IMR-90 (cell line): ENCODE measurements at regions not wholly inside any gene's neighbourhood (a gene's known extent, or its start where the extent isn't known, plus 50 kb on each side); places are given as distances from the start of the nearest gene placed in this dataset.

ENCODE experiments used
- ATAC-seq: fragments of 200-7000 bp; cut with Tn5 transposase; 2 replicates; pipeline ENCODE4 v1.9.1; 2020; ENCODE audit warnings: low read depth, mild to moderate bottlenecking, moderate library complexity
- BruUV-seq: library from RNA; stranded (reverse); fragments of 400-500 nt; replicated peaks from 2 replicates; lab custom pipeline; 2021; lab: Mats Ljungman, UMichigan
- CTCF ChIA-PET: fragments of 300-600 bp; formaldehyde crosslinking; extraction: SDS; loops from one replicate; lab custom pipeline; 2021; ENCODE audit warnings: antibody characterized with exemption; lab: Yijun Ruan, JAX
- POLR2A ChIA-PET: fragments of 300-600 bp; sonication (Branson Sonifier 250); formaldehyde crosslinking; loops from one replicate; lab custom pipeline; 2022; ENCODE audit warnings: antibody characterized with exemption; ENCODE audit not compliant: unreplicated experiment; lab: Charles Lee
- DNase-seq: peaks from one replicate; pipeline ENCODE4 v3.0.0; 2013
- H2AFZ ChIP-seq: replicated peaks from 2 replicates; pipeline ENCODE3; 2013; ENCODE audit warnings: low read length, mild to moderate bottlenecking; ENCODE audit not compliant: poor library complexity
- H2AK5ac ChIP-seq: 2 replicates; pipeline ENCODE4 v1.6.1; 2013; ENCODE audit warnings: low read depth, low read length, inconsistent platforms
- H2AK9ac ChIP-seq: replicated peaks from 2 replicates; pipeline ENCODE3; 2013; ENCODE audit warnings: mild to moderate bottlenecking, low read depth, low read length, moderate library complexity; ENCODE audit not compliant: poor library complexity
- H2BK120ac ChIP-seq: 2 replicates; pipeline ENCODE4 v1.6.1; 2013; ENCODE audit warnings: low read depth, low read length, inconsistent platforms
- H2BK15ac ChIP-seq: 3 replicates; pipeline ENCODE4 v1.6.1; 2013; ENCODE audit warnings: low read depth, low read length, inconsistent platforms
- H2BK20ac ChIP-seq: 2 replicates; pipeline ENCODE4 v1.6.1; 2013; ENCODE audit warnings: low read depth, mild to moderate bottlenecking, inconsistent platforms, low read length, moderate library complexity
- H2BK5ac ChIP-seq: 2 replicates; pipeline ENCODE4 v1.6.1; 2013; ENCODE audit warnings: mild to moderate bottlenecking, low read depth, low read length, inconsistent platforms; ENCODE audit not compliant: poor library complexity, severe bottlenecking
- H3K14ac ChIP-seq: replicated peaks from 2 replicates; pipeline ENCODE4 v1.6.1; 2013; ENCODE audit warnings: low read depth, low read length, inconsistent platforms
- H3K18ac ChIP-seq: 2 replicates; pipeline ENCODE4 v1.6.1; 2013; ENCODE audit warnings: low read depth, low read length, control low read depth
- H3K23ac ChIP-seq: 2 replicates; pipeline ENCODE4 v1.6.1; 2013; ENCODE audit warnings: low read depth, low read length, inconsistent platforms
- H3K27ac ChIP-seq: 2 replicates; pipeline ENCODE4 v1.5.1; 2013; ENCODE audit warnings: mild to moderate bottlenecking, control low read depth, low read length; ENCODE audit not compliant: insufficient read depth
- H3K27me3 ChIP-seq: 2 replicates; pipeline ENCODE4 v1.6.1; 2013; ENCODE audit warnings: low read length; ENCODE audit not compliant: control insufficient read depth, insufficient read depth
- H3K36me3 ChIP-seq: 2 replicates; pipeline ENCODE4 v1.6.1; 2013; ENCODE audit warnings: low read length, mixed read lengths; ENCODE audit not compliant: control insufficient read depth, insufficient read depth
- H3K4ac ChIP-seq: 2 replicates; pipeline ENCODE4 v1.6.1; 2013; ENCODE audit warnings: low read depth, low read length, inconsistent platforms
- H3K4me1 ChIP-seq: 2 replicates; pipeline ENCODE4 v1.6.1; 2013; ENCODE audit warnings: low read length, mixed read lengths; ENCODE audit not compliant: control insufficient read depth, insufficient read depth
- H3K4me2 ChIP-seq: 2 replicates; pipeline ENCODE4 v1.6.1; 2013; ENCODE audit warnings: low read depth, mild to moderate bottlenecking, control low read depth, low read length, moderate library complexity
- H3K4me3 ChIP-seq: 2 replicates; pipeline ENCODE4 v1.5.1; 2013; ENCODE audit warnings: low read depth, mild to moderate bottlenecking, control low read depth, low read length, moderate library complexity; ENCODE audit not compliant: insufficient read depth
- H3K56ac ChIP-seq: 2 replicates; pipeline ENCODE4 v1.6.1; 2013; ENCODE audit warnings: low read length, inconsistent platforms; ENCODE audit not compliant: insufficient read depth; ENCODE audit errors: extremely low read depth
- H3K79me1 ChIP-seq, 2 experiments: 2 replicates each; pipeline ENCODE4 v1.6.1; 2013; ENCODE audit warnings: low read length in 2 of 2, inconsistent platforms in 1 of 2, low read depth in 1 of 2
- H3K9ac ChIP-seq: 2 replicates; pipeline ENCODE4 v1.6.1; 2013; ENCODE audit warnings: low read depth, low read length, control low read depth
- H3K9me1 ChIP-seq: 2 replicates; pipeline ENCODE4 v1.6.1; 2013; ENCODE audit warnings: low read length, inconsistent platforms; ENCODE audit not compliant: insufficient read depth
- H3K9me3 ChIP-seq: 2 replicates; pipeline ENCODE4 v1.6.1; 2013; ENCODE audit warnings: low read length; ENCODE audit not compliant: control insufficient read depth, insufficient read depth
- H4K20me1 ChIP-seq: 2 replicates; pipeline ENCODE4 v1.6.1; 2013; ENCODE audit warnings: low read length, inconsistent platforms; ENCODE audit not compliant: insufficient read depth
- H4K5ac ChIP-seq: 2 replicates; pipeline ENCODE4 v1.6.1; 2013; ENCODE audit warnings: mild to moderate bottlenecking, low read depth, low read length, control low read depth
- H4K8ac ChIP-seq, 2 experiments: 2 replicates each; pipeline ENCODE4 v1.6.1; 2013; ENCODE audit warnings: low read depth in 2 of 2, low read length in 2 of 2, control low read depth in 1 of 2, inconsistent platforms in 1 of 2
- H4K91ac ChIP-seq: 2 replicates; pipeline ENCODE4 v1.6.1; 2013; ENCODE audit warnings: low read depth, low read length, inconsistent platforms; ENCODE audit not compliant: insufficient read depth
- BHLHE40 ChIP-seq: fragments of 150-350 bp; IDR thresholded peaks from 2 replicates; pipeline ENCODE4 v1.6.1; 2016; ENCODE audit warnings: mild to moderate bottlenecking, low read depth, low read length
- CEBPB ChIP-seq: IDR thresholded peaks from 2 replicates; pipeline ENCODE4 v1.6.1; 2012; ENCODE audit warnings: low read depth, low read length, improper control_type of control experiment
- CHD1 ChIP-seq: IDR thresholded peaks from 2 replicates; pipeline ENCODE4 v1.6.1; 2012; ENCODE audit warnings: low read depth, low read length, improper control_type of control experiment
- ELK1 ChIP-seq: fragments of 150-350 bp; IDR thresholded peaks from 2 replicates; pipeline ENCODE4 v1.6.1; 2016; ENCODE audit warnings: low read depth, mild to moderate bottlenecking, low read length, moderate library complexity, borderline replicate concordance
- FOS ChIP-seq: fragments of 150-350 bp; IDR thresholded peaks from 2 replicates; pipeline ENCODE4 v1.6.1; 2016; ENCODE audit warnings: low read depth, low read length
- MAFK ChIP-seq: IDR thresholded peaks from 2 replicates; pipeline ENCODE4 v1.6.1; 2012; ENCODE audit warnings: low read depth, low read length, improper control_type of control experiment
- MAZ ChIP-seq: IDR thresholded peaks from 2 replicates; pipeline ENCODE4 v1.6.1; 2012; ENCODE audit warnings: low read depth, mild to moderate bottlenecking, low read length, improper control_type of control experiment, moderate library complexity, borderline replicate concordance
- MXI1 ChIP-seq: IDR thresholded peaks from 2 replicates; pipeline ENCODE4 v1.6.1; 2012; ENCODE audit warnings: low read depth, mild to moderate bottlenecking, low read length, moderate library complexity, borderline replicate concordance
- NFE2L2 ChIP-seq: fragments of 150-350 bp; IDR thresholded peaks from 2 replicates; pipeline ENCODE4 v1.6.1; 2016; ENCODE audit warnings: low read depth, mild to moderate bottlenecking, low read length
- POLR2A ChIP-seq: IDR thresholded peaks from 2 replicates; pipeline ENCODE4 v1.6.1; 2012; ENCODE audit warnings: mild to moderate bottlenecking, low read depth, low read length
- RAD21 ChIP-seq: IDR thresholded peaks from 2 replicates; pipeline ENCODE4 v1.6.1; 2012; ENCODE audit warnings: low read length, improper control_type of control experiment
- RCOR1 ChIP-seq: IDR thresholded peaks from 2 replicates; pipeline ENCODE4 v1.6.1; 2012; ENCODE audit warnings: mild to moderate bottlenecking, low read length, improper control_type of control experiment; ENCODE audit not compliant: insufficient replicate concordance
- RFX5 ChIP-seq: IDR thresholded peaks from 2 replicates; pipeline ENCODE4 v1.8.0; 2012; ENCODE audit warnings: low read depth, mild to moderate bottlenecking, low read length, moderate library complexity
- SMC3 ChIP-seq: fragments of 150-350 bp; IDR thresholded peaks from 2 replicates; pipeline ENCODE4 v1.6.1; 2016; ENCODE audit warnings: low read depth, mild to moderate bottlenecking, antibody characterized with exemption, low read length, moderate library complexity
- USF2 ChIP-seq: fragments of 150-350 bp; IDR thresholded peaks from 2 replicates; pipeline ENCODE4 v1.6.1; 2017; ENCODE audit warnings: mild to moderate bottlenecking, antibody characterized with exemption, low read length, low read depth
- WGBS, 2 experiments: methylation state at CpG; one replicate each; pipeline versions ENCODE4 v1.1.5 to v1.1.7; 2013; ENCODE audit warnings: missing lambda C conversion rate in 2 of 2; ENCODE audit not compliant: insufficient read length in 1 of 2; ENCODE audit errors: extremely low coverage in 2 of 2; 5-methylcytosine and 5-hydroxymethylcytosine counted together
- dilution Hi-C: fragments of 300-500 bp; cut with HindIII; formaldehyde crosslinking; loops from one replicate; pipeline ENCODE4 v1.14.3; 2018; ENCODE audit warnings: low sequenced_read_pairs; ENCODE audit not compliant: unreplicated experiment
- in situ Hi-C: fragments of 300-500 bp; cut with MboI; formaldehyde crosslinking; loops from 3 replicates; pipeline ENCODE4 v1.14.3; 2019; ENCODE audit warnings: low sequenced_read_pairs, inconsistent platforms, mixed read lengths
- intact Hi-C: fragments of 100-400 bp; cut with micrococcal nuclease; formaldehyde crosslinking; loops from 2 replicates; pipeline ENCODE4 v1.10.0; 2022
- TF ChIP-seq, protein P1 (sequence below): conservative IDR thresholded peaks from 2 replicates; pipeline ENCODE4 v1.5.1; 2012; ENCODE audit warnings: mild to moderate bottlenecking, low read depth, low read length, improper control_type of control experiment

GRCh38 chr2:194105358-194105757, 1551.7 kb upstream of the SLC39A10 start:
- H3K79me1 ChIP-seq: no peaks in the 10 kb centered on the region
- dilution Hi-C loops: no loop called here

More at GRCh38 chr2:194105358-194105757, 1551.7 kb upstream of the SLC39A10 start:
- Histone ChIP-seq H4K5ac (no peak overlapping the region), H2BK5ac (no peak overlapping the region), H2BK120ac (no peak overlapping the region), H4K20me1 (no peaks in the 10 kb centered on the region), H3K27me3 (no peaks in the 10 kb centered on the region), H3K36me3 (no peaks in the 10 kb centered on the region), H3K4me3 (no peak overlapping the region), H2AK5ac (no peak overlapping the region), H2AFZ (no peak overlapping the region), H3K4me2 (no peak overlapping the region), H3K18ac (no peak overlapping the region), H2AK9ac (no peak overlapping the region), H3K4ac (no peak overlapping the region), H3K9me1 (no peaks in the 10 kb centered on the region), H2BK20ac (no peak overlapping the region), H4K8ac (no peak overlapping the region), H3K23ac (no peak overlapping the region), H2BK15ac (no peak overlapping the region), H3K27ac (no peak overlapping the region), H3K9me3 (no peaks in the 10 kb centered on the region), H3K4me1 (no peaks in the 10 kb centered on the region), H4K91ac (no peak overlapping the region), H3K9ac (no peak overlapping the region), H3K14ac (no peak overlapping the region), H3K56ac (no peak overlapping the region)
- POLR2A ChIA-PET: no interaction called here
- no TSS peak for BruUV-seq
- CTCF ChIA-PET: no interaction called here
- intact Hi-C loops: no loop called here
- TF ChIP-seq ELK1 (no peak), MXI1 (no peak), SMC3 (no peak), MAZ (no peak), MAFK (no peak), CHD1 (no peak), CEBPB (no peak), POLR2A (no peak), NFE2L2 (no peak), RAD21 (no peak), FOS (no peak), USF2 (no peak), RCOR1 (no peak), RFX5 (no peak), BHLHE40 (no peak)
- TF ChIP-seq, protein P1, sequence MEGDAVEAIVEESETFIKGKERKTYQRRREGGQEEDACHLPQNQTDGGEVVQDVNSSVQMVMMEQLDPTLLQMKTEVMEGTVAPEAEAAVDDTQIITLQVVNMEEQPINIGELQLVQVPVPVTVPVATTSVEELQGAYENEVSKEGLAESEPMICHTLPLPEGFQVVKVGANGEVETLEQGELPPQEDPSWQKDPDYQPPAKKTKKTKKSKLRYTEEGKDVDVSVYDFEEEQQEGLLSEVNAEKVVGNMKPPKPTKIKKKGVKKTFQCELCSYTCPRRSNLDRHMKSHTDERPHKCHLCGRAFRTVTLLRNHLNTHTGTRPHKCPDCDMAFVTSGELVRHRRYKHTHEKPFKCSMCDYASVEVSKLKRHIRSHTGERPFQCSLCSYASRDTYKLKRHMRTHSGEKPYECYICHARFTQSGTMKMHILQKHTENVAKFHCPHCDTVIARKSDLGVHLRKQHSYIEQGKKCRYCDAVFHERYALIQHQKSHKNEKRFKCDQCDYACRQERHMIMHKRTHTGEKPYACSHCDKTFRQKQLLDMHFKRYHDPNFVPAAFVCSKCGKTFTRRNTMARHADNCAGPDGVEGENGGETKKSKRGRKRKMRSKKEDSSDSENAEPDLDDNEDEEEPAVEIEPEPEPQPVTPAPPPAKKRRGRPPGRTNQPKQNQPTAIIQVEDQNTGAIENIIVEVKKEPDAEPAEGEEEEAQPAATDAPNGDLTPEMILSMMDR: no peak
- in situ Hi-C loops: no loop called here
- no CpG with 5 or more reads among the region's 1 CpG for WGBS, 2 experiments
- no peak for ATAC-seq
- no peak for DNase-seq
